ENCODE measurements at regions not wholly inside any gene's neighbourhood (a gene's known extent, or its start where the extent isn't known, plus 50 kb on each side); places are given as distances from the start of the nearest gene placed in this dataset.
A peak's percentile ranks its signal among the peaks of the same experiment; 100 is the strongest.

GRCh38 chr11:69909561-69910518 lies 90.6 kb upstream of the FGF3 start:
- peaks cover 19 to 58% of the 10 kb centered on the region in 2 experiments for H3K4me1 ChIP-seq (ENCODE audit: control insufficient read depth in 1 of 2, insufficient read depth in 2 of 2, low read length in 2 of 2)
- H3K9me2 ChIP-seq (ENCODE audit: insufficient read depth), result no peaks in the 10 kb centered on the region
- no peak overlapping the region for H3K9ac ChIP-seq (ENCODE audit: low read length)
- H3K36me3 ChIP-seq (ENCODE audit: control insufficient read depth in 1 of 2, insufficient read depth in 2 of 2, low read length in 2 of 2), result no peaks in the 10 kb centered on the region
- TF ChIP-seq CEBPB (IDR thresholded peaks at IDR 0.05; ENCODE audit: low read depth), result no peak
- TF ChIP-seq, protein P1, sequence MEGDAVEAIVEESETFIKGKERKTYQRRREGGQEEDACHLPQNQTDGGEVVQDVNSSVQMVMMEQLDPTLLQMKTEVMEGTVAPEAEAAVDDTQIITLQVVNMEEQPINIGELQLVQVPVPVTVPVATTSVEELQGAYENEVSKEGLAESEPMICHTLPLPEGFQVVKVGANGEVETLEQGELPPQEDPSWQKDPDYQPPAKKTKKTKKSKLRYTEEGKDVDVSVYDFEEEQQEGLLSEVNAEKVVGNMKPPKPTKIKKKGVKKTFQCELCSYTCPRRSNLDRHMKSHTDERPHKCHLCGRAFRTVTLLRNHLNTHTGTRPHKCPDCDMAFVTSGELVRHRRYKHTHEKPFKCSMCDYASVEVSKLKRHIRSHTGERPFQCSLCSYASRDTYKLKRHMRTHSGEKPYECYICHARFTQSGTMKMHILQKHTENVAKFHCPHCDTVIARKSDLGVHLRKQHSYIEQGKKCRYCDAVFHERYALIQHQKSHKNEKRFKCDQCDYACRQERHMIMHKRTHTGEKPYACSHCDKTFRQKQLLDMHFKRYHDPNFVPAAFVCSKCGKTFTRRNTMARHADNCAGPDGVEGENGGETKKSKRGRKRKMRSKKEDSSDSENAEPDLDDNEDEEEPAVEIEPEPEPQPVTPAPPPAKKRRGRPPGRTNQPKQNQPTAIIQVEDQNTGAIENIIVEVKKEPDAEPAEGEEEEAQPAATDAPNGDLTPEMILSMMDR (IDR thresholded peaks at IDR 0.05 in 2 of 3, conservative IDR thresholded peaks at IDR 0.05 in 1 of 3; ENCODE audit: borderline replicate concordance in 1 of 3, insufficient read depth in 1 of 3, low read depth in 2 of 3, low read length in 2 of 3), result peak in 2 of 3 experiments; percentile 78 to 92; a peak in 4 of 6 replicates
- peak overlapping the region; percentile 21; the same call in 1 of the 2 replicates for H3K4me2 ChIP-seq (ENCODE audit: low read length)
- H3K27me3 ChIP-seq (ENCODE audit: insufficient read depth, low read length), result no peaks in the 10 kb centered on the region
- no peak overlapping the region for H2AFZ ChIP-seq (ENCODE audit: low read depth, low read length, poor library complexity, severe bottlenecking)
- H3K27ac ChIP-seq (ENCODE audit: low read depth, low read length), result no peak overlapping the region
- ChIA-PET POLR2A (interaction anchor here (0.8 to 1.3 kb wide), 2 partner anchors 198 to 282 kb away, joined by 3 read pairs; no protein-coding TSS in a partner anchor), CTCF (interaction anchor here (1.1 to 2.8 kb wide), 13 partner anchors 8 to 291 kb away, joined by 3 to 13 read pairs (median 5); no protein-coding TSS in a partner anchor), RAD21 (ENCODE audit: low non-redundant PET in 1 of 2, low total read pairs in 2 of 2, uncharacterized antibody in 2 of 2, unreplicated experiment in 2 of 2) (interaction anchor here in 1 of 2 experiments (0.8 kb wide), 1 partner anchor 282 kb away, joined by 3 read pairs; no protein-coding TSS in a partner anchor)
- BruUV-seq (replicated peaks), result no TSS peak
- no peak overlapping the region for H3K4me3 ChIP-seq (replicated peaks in 1 of 2; ENCODE audit: low read depth in 1 of 2, low read length in 2 of 2)
- ATAC-seq (peak; percentile 47), DNase-seq (ENCODE audit: low read depth, low spot score) (no peak)
- no peaks in the 10 kb centered on the region for H4K20me1 ChIP-seq (ENCODE audit: insufficient read depth)
- H3K79me2 ChIP-seq (ENCODE audit: insufficient read depth, low read length), result no peaks in the 10 kb centered on the region
- no peaks in the 10 kb centered on the region for H3K9me3 ChIP-seq (ENCODE audit: control insufficient read depth in 1 of 2, insufficient read depth in 1 of 2, low read depth in 1 of 2, low read length in 2 of 2)
- intact Hi-C loops (cut with micrococcal nuclease), result no loop called here

All from HCT116 (cell line).